WERI-Rb-1 (cell line): ENCODE measurements at regions not wholly inside any gene's neighbourhood (a gene's known extent, or its start where the extent isn't known, plus 50 kb on each side); places are given as distances from the start of the nearest gene placed in this dataset.

Experiments used
- DNase-seq: peaks from one replicate; pipeline ENCODE4 v3.0.0-alpha.2; 2020
- H3K27ac ChIP-seq: fragments of 250-450 bp; sonication (Bioruptor Pico); 2 replicates; pipeline ENCODE4 v1.5.1; 2020; ENCODE audit warnings: mild to moderate bottlenecking, moderate library complexity
- H3K27me3 ChIP-seq: fragments of 250-450 bp; sonication (Bioruptor Pico); 2 replicates; pipeline ENCODE4 v1.5.1; 2021; ENCODE audit warnings: mild to moderate bottlenecking, low read depth, moderate library complexity; ENCODE audit not compliant: insufficient read depth, severe bottlenecking
- H3K36me3 ChIP-seq: fragments of 250-450 bp; sonication (Bioruptor Pico); 2 replicates; pipeline ENCODE4 v1.5.1; 2020; ENCODE audit warnings: mild to moderate bottlenecking, moderate library complexity
- H3K4me3 ChIP-seq: 2 replicates; pipeline ENCODE4 v1.5.1; 2011; ENCODE audit warnings: low read depth, mild to moderate bottlenecking, control low read depth, low read length
- H3K9me3 ChIP-seq: fragments of 250-450 bp; sonication (Bioruptor Pico); 2 replicates; pipeline ENCODE4 v1.5.1; 2021; ENCODE audit warnings: mild to moderate bottlenecking, moderate library complexity; ENCODE audit not compliant: severe bottlenecking
- TF ChIP-seq, protein P1 (sequence below): IDR thresholded peaks from 2 replicates; pipeline ENCODE4 v1.5.1; 2011; ENCODE audit warnings: low read depth, mild to moderate bottlenecking, control low read depth, inconsistent platforms, low read length

DNA sequence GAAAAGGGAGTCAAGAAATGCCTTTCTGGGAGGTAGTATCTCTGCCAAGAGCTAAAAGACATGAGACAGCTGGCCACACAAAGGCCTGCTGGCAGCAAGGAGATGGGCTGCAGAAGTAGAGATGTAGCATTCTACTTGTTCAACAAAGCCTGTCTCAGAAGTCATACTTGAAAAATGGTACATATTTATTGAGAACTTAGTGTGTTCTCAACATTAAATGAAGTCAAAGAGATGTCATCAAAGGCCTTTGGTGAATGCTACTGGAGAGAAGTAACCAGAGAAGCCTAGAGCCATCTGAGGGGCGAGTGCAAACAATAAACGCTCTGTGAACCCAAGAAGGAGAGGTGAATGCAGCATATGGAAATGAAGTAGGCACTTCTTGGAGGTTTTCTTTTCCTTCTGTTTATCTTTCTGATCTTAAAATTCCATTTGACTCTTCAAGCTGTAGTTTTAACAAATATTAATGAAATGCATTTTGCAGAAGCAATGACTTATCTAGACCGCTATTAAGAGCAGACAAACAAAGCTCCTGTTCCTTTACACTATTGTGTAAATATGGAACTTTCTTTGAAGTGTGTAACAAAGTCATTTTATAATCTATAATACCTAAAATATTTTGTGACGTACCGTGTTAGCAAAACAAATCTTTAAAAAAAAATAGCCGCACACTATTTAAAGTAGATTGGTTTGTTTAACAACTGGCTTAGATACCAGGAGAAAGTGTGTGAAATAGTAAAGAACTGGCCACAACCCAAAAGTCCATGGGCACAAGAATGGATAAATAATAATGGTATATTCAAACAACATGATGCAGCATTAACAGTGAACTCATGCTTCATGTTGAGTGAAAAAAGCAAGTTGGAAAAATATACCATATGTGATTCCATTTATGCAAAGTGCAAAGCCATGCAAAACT lies 70.2 kb downstream of the ZNF608 start:
- no peak overlapping the region for H3K27ac ChIP-seq
- no peaks in the 10 kb centered on the region for H3K9me3 ChIP-seq
- DNase-seq = no peak
- no peak overlapping the region for H3K4me3 ChIP-seq
- TF ChIP-seq, protein P1, sequence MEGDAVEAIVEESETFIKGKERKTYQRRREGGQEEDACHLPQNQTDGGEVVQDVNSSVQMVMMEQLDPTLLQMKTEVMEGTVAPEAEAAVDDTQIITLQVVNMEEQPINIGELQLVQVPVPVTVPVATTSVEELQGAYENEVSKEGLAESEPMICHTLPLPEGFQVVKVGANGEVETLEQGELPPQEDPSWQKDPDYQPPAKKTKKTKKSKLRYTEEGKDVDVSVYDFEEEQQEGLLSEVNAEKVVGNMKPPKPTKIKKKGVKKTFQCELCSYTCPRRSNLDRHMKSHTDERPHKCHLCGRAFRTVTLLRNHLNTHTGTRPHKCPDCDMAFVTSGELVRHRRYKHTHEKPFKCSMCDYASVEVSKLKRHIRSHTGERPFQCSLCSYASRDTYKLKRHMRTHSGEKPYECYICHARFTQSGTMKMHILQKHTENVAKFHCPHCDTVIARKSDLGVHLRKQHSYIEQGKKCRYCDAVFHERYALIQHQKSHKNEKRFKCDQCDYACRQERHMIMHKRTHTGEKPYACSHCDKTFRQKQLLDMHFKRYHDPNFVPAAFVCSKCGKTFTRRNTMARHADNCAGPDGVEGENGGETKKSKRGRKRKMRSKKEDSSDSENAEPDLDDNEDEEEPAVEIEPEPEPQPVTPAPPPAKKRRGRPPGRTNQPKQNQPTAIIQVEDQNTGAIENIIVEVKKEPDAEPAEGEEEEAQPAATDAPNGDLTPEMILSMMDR = no peak
- peaks cover 5% of the 10 kb centered on the region for H3K36me3 ChIP-seq
- no peaks in the 10 kb centered on the region for H3K27me3 ChIP-seq

DNA sequence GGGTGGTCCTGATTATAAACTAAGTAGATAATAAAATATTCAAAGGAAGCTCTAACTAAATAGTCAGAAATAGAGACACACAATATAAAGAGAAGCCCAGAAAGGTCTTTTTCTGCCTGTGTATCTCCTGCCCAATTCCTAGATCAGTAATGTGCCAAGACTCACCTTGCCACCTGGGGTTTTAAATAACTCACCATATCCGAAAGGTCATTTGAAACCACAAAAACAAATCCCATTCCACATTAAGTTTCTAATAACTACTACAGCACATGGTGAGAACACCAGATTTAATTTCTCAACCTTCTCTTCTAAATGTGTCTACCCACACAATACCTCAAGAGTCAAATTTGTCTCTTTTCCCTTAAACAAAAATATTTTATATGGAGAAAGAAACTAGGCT lies 75.2 kb downstream of the ZNF608 start:
- Histone ChIP-seq H3K4me3 (no peak overlapping the region), H3K36me3 (peaks cover 5% of the 10 kb centered on the region; the same call in 1 of the 2 replicates), H3K27me3 (no peaks in the 10 kb centered on the region), H3K9me3 (no peaks in the 10 kb centered on the region), H3K27ac (no peak overlapping the region)
- DNase-seq = no peak
- TF ChIP-seq, protein P1 = no peak

DNA sequence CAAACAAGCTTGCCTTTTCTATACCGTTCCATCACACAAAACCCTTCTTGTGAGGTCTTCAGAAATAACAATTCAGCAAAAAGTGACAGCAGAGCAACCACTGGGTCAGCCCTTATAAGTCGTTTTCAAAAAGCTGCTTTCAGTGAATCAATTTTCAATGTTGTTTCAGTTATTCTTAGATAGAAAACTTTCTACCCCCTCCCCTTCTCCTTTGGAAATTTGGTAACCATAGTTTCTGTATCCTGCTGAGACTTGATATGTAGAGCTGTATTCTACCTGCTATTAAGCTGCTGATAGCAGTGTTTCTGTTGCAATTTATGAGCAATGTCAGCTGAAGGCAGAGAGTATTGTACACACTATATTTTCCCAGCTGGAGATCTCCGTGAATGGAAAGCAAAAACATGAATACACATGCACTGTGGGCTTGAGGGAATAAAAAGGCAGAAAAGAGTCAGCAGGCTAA lies 75.7 kb downstream of the ZNF608 start:
- Histone ChIP-seq H3K36me3 (peaks cover 5% of the 10 kb centered on the region; the same call in 1 of the 2 replicates), H3K27ac (no peak overlapping the region; the same call in 1 of the 2 replicates), H3K9me3 (no peaks in the 10 kb centered on the region), H3K27me3 (no peaks in the 10 kb centered on the region), H3K4me3 (no peak overlapping the region)
- TF ChIP-seq, protein P1 = no peak
- no peak for DNase-seq

DNA sequence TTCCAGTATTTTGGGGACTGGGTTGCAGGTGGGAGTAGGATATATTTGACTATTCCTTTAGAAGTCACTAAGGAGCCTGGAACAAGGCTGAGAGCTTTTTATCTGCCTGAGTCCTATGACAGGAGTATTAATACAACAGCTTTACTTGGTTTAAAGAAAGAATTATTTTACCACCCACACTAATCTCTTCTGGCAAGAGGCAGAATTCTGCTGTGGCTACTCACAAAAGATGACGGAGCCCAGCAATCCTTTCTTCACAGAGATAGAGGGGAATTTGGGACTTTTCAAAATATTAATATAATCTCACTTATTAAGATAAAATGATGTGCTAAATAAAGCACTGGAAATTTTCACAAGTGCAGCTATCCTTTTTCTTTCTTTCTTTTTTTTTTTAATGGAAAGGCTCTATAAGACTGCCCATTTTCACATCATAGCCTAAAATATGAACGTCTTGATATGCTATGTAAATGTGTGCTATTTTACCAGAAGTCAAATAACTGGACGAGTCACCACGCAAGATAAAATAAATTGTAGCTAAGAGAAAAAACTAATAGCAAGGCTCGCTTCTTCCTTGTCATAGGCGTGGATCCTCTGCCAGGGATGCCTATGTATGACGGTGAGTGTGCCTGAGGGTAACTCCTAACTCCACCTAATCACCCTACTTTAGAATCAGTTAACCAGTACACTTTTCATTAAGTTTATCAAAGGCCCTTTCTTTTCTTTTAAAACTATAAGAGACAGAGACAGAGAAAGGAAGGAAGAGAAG lies 76.3 kb downstream of the ZNF608 start:
- TF ChIP-seq, protein P1 = no peak
- H3K27ac ChIP-seq = peak overlapping the region; percentile 15; the same call in 1 of the 2 replicates
- no peak overlapping the region for H3K4me3 ChIP-seq
- no peaks in the 10 kb centered on the region for H3K27me3 ChIP-seq
- DNase-seq = no peak
- no peaks in the 10 kb centered on the region for H3K9me3 ChIP-seq
- peaks cover 5% of the 10 kb centered on the region; the same call in 1 of the 2 replicates for H3K36me3 ChIP-seq

DNA sequence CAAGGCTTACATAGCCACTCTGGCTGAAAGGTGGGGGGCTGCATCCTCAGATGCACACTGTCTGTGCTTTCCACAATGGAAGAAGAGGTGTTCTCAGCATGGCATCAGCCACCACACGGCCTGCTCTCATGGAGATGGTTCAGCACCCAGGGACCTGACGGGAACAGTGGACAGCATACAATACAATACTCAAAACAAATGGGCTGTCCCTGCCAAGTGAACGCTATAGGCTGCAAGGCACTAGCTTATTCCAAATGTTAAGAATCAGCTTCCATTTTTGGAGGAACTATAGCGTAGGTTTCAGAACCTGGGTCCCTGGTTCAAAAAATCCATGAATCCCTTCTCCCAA lies 77.2 kb downstream of the ZNF608 start:
- Histone ChIP-seq H3K27me3 (no peaks in the 10 kb centered on the region), H3K9me3 (no peaks in the 10 kb centered on the region), H3K27ac (no peak overlapping the region), H3K36me3 (no peaks in the 10 kb centered on the region; the same call in 1 of the 2 replicates), H3K4me3 (no peak overlapping the region)
- TF ChIP-seq, protein P1 = no peak
- DNase-seq = no peak
